GM12874 (cell line): ENCODE measurements at regions not wholly inside any gene's neighbourhood (a gene's known extent, or its start where the extent isn't known, plus 50 kb on each side); places are given as distances from the start of the nearest gene placed in this dataset.

Experiments
- CTCF ChIP-seq: IDR thresholded peaks from 2 replicates; pipeline ENCODE4 v1.5.1; 2011; ENCODE audit warnings: low read depth, mild to moderate bottlenecking, control low read depth, low read length, moderate library complexity; ENCODE audit not compliant: insufficient read depth

GRCh38 chr4:152112887-152113286, 352.1 kb upstream of the GATB start:
- no peak for TF ChIP-seq CTCF

GRCh38 chr4:152112190-152112589, 351.4 kb upstream of the GATB start:
- TF ChIP-seq CTCF: no peak

GRCh38 chr4:152110780-152111179, 350.0 kb upstream of the GATB start:
- TF ChIP-seq CTCF: no peak

GRCh38 chr4:152109531-152110509, 349.0 kb upstream of the GATB start:
- no peak for TF ChIP-seq CTCF

DNA sequence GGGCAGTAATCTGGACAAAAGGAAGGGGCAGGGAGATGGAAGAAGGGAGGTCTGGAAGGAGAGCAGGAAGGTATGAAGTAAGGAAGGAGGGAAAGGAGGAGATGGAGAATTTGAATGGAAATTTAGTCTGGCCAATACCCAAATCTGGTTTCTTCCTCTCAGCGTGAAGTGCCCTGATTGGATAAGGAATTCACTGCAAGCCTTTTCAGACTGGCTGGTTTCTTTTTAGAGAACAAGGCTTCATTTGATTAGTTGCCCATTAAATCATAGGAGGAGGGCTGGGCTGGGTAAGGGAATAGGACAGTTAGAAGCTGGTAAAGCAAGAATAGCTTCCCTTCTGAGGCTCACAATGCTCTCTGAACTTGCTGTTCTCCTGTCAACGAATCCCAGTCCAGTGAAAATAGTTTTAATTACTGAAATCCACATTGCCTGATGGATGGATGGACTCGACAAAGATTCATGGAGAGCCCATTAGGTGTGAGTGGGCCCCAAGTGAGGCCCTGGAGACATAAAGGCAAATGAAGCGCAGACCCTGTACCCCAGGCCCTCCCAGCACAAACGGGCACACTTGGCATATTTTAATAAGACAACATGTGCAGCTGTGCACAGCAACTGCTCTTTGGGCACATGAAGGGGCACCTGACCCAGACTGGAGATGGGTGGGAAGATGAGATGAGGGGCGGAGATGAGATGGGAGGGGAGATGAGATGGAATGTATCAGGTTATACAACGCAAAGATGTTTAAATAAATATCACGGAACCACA, 347.1 kb upstream of the GATB start:
- no peak for TF ChIP-seq CTCF

- TF ChIP-seq CTCF: no peak
Observed at GRCh38 chr4:152106781-152107321, 346.0 kb upstream of the GATB start.
